Psoas muscle (tissue), 7 donors: ENCODE measurements at regions not wholly inside any gene's neighbourhood (a gene's known extent, or its start where the extent isn't known, plus 50 kb on each side); places are given as distances from the start of the nearest gene placed in this dataset.

ENCODE experiments used
- ATAC-seq, 4 donors: fragments of 200-7000 bp; cut with Tn5 transposase; one replicate each; pipeline ENCODE4 v1.9.1; 2020; ENCODE audit warnings: moderate library complexity in 3 of 4, mild to moderate bottlenecking in 2 of 4
- DNase-seq, 2 donors: peaks; one replicate each; pipeline ENCODE4 v3.0.0-alpha.2; 2020
- H3K27ac ChIP-seq: fragments of 200-600 bp; one replicate; pipeline ENCODE4 v1.8.0; 2022
- H3K27me3 ChIP-seq, 3 donors: fragments of 200-600 bp in 1 of 3; one replicate each; pipeline versions ENCODE4 v1.6.1 to v1.8.0; 2013 to 2022; ENCODE audit warnings: low read length in 2 of 3, mild to moderate bottlenecking in 2 of 3, moderate library complexity in 1 of 3; ENCODE audit not compliant: insufficient read depth in 3 of 3
- H3K36me3 ChIP-seq, 2 donors: fragments of 200-600 bp in 1 of 2; one replicate each; pipeline versions ENCODE4 v1.6.1 to v1.8.0; 2013 to 2022; ENCODE audit warnings: low read depth in 1 of 2, mild to moderate bottlenecking in 1 of 2, moderate library complexity in 1 of 2; ENCODE audit not compliant: insufficient read depth in 1 of 2
- H3K4me1 ChIP-seq: fragments of 200-600 bp; one replicate; pipeline ENCODE4 v1.8.0; 2022
- H3K4me3 ChIP-seq: fragments of 200-600 bp; one replicate; pipeline ENCODE4 v1.8.0; 2022; ENCODE audit warnings: mild to moderate bottlenecking
- H3K9me3 ChIP-seq: fragments of 200-600 bp; one replicate; pipeline ENCODE4 v1.8.0; 2022
- WGBS, 3 donors: extraction: QIAGEN DNeasy Blood & Tissue Kit; methylation state at CpG; one replicate each; pipeline versions ENCODE4 v1.1.6 to v1.1.7; 2013; 5-methylcytosine and 5-hydroxymethylcytosine counted together
- intact Hi-C, 2 donors: fragments of 100-400 bp; cut with DNase I; formaldehyde crosslinking; loops; one replicate each; pipeline versions ENCODE4 v1.11.0 to v1.14.2; 2022
- TF ChIP-seq, protein P1 (sequence below): fragments of 200-600 bp; IDR thresholded peaks from one replicate; pipeline ENCODE4 v1.8.0; 2022; ENCODE audit warnings: antibody characterized with exemption
- donor health status: healthy with polysubstance abuse.
- donor health status: DM: no; HTN: no; CAD: no; lungs with moderate emphysema.
- donor health status: Bipolar disorder and iron deficiency.
- donor health status: healthy.
- donor health status: DM: yes; HTN: yes; CAD: no.
- donor health status: DM: no; HTN: no; CAD: no.
- donor health status: DM: yes; HTN: yes; CAD: no.

DNA sequence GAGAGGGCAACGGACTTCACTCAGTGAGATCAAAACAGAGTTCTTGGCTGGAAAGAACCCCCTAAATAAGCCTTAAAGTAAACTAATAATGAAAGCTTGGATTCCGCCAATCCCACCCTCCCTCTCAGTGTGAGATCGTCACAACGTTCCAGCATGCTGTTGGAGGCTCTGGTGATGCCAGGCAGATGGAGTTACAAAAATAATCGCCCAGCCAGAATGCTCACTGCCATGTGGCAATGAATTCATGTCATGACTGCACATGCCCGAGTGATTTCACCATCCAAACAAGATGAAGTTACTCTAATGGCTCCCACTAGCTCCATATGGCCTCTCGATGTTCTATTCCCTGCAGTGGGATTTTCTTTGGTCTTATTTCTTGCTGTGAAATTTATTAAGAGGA is 248.0 kb downstream of the SPATA18 start:
- no peak overlapping the region for H3K4me3 ChIP-seq
- DNase-seq: peak in 1 of 2 donors; percentile 41
- H3K36me3 ChIP-seq: no peaks in the 10 kb centered on the region
- peak in 3 of 4 donors; percentile 40 to 80 (median 55) for ATAC-seq
- no peaks in the 10 kb centered on the region for H3K9me3 ChIP-seq
- no peaks in the 10 kb centered on the region for H3K27me3 ChIP-seq
- TF ChIP-seq, protein P1, sequence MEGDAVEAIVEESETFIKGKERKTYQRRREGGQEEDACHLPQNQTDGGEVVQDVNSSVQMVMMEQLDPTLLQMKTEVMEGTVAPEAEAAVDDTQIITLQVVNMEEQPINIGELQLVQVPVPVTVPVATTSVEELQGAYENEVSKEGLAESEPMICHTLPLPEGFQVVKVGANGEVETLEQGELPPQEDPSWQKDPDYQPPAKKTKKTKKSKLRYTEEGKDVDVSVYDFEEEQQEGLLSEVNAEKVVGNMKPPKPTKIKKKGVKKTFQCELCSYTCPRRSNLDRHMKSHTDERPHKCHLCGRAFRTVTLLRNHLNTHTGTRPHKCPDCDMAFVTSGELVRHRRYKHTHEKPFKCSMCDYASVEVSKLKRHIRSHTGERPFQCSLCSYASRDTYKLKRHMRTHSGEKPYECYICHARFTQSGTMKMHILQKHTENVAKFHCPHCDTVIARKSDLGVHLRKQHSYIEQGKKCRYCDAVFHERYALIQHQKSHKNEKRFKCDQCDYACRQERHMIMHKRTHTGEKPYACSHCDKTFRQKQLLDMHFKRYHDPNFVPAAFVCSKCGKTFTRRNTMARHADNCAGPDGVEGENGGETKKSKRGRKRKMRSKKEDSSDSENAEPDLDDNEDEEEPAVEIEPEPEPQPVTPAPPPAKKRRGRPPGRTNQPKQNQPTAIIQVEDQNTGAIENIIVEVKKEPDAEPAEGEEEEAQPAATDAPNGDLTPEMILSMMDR: no peak
- intact Hi-C loops: no loop called here
- no peak overlapping the region for H3K27ac ChIP-seq
- H3K4me1 ChIP-seq: no peaks in the 10 kb centered on the region
- 25 to 31% (median 25%) methylated on average over 7 of the region's 7 CpGs for WGBS, 3 donors

DNA sequence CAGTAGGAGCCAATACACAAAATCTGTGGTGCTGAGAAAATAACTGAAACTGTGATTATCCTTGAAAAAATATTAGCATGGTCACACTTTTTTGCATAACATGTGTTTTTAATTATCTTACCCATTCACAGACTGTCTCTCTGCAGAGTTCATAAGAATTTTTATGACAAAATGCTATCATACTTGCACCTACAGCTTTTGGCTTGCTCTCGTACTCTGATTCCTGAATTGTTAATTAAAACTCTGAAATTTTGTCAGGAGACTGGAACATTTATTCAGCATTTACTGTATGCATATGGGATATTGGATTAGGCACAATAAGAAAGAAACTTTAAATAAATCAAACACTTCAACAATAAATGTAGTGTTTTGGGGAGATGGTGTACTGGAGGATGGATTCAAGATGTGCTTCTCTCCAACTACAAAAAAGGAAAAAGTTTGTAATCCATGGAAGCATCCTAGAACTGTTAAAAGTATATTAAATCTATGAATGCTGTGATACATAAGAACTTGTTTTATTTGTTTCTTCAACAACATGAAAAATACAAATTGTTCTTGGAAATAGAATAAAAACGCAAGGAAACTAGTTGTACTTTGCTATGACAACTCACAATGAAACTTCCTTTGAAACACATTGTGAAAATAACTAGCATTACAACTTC is 260.5 kb downstream of the SPATA18 start:
- Histone ChIP-seq H3K9me3 (peaks cover 4% of the 10 kb centered on the region), H3K4me1 (no peaks in the 10 kb centered on the region), H3K27me3 (peaks cover 0 to 3% (median 0%) of the 10 kb centered on the region in 3 donors), H3K27ac (no peak overlapping the region), H3K36me3 (no peaks in the 10 kb centered on the region), H3K4me3 (no peak overlapping the region)
- no peak for ATAC-seq
- 65 to 78% (median 71%) methylated on average over 2 of the region's 2 CpGs for WGBS, 3 donors
- no peak for DNase-seq
- TF ChIP-seq, protein P1: no peak
- intact Hi-C loops: no loop called here

GRCh38 chr4:52312722-52313121 is 261.6 kb downstream of the SPATA18 start:
- WGBS, 3 donors: 53 to 64% (median 54%) methylated on average over 2 of the region's 2 CpGs
- intact Hi-C loops: no loop called here
- ATAC-seq (no peak), DNase-seq (no peak)
- H3K27ac ChIP-seq: no peak overlapping the region
- H3K36me3 ChIP-seq: no peaks in the 10 kb centered on the region
- H3K4me1 ChIP-seq: no peaks in the 10 kb centered on the region
- no peaks in the 10 kb centered on the region for H3K9me3 ChIP-seq
- H3K4me3 ChIP-seq: no peak overlapping the region
- H3K27me3 ChIP-seq: peaks cover 0 to 3% (median 0%) of the 10 kb centered on the region in 3 donors
- TF ChIP-seq, protein P1: no peak

DNA sequence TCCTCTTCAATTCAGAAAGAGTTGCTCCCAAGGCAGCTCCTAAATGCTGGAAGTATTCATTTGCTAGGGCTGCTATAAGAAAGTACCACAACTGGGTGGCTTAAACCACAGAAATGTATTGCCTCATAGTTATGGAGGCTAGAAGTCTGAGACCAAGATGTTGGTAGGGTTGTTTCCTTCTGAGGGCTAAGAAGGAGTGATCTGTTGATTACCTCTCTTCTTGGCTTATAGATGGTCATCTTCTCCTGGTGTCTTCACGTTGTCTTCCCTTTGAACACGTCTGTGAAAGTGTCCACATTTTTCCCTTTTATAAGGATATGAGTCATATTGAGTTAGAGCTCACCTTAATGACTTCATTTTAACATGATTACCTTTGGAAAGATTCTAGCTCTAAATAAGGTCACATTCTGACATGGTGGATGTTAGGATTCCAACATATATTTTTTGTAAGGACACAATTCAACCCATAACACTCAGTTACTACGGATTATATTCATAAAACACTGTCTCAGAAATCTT is 266.3 kb downstream of the SPATA18 start:
- DNase-seq: no peak
- TF ChIP-seq, protein P1: no peak
- Histone ChIP-seq H3K36me3 (no peaks in the 10 kb centered on the region), H3K27me3 (peaks cover 0 to 3% (median 0%) of the 10 kb centered on the region in 3 donors), H3K4me1 (no peaks in the 10 kb centered on the region), H3K27ac (no peak overlapping the region), H3K9me3 (no peaks in the 10 kb centered on the region), H3K4me3 (no peak overlapping the region)
- intact Hi-C loops: no loop called here
- no peak for ATAC-seq
- WGBS, 3 donors: 54 to 87% (median 84%) methylated on average over 3 of the region's 3 CpGs

GRCh38 chr4:52317981-52318380 is 266.9 kb downstream of the SPATA18 start:
- ATAC-seq: no peak
- intact Hi-C loops: no loop called here

More at GRCh38 chr4:52317981-52318380, 266.9 kb downstream of the SPATA18 start:
- no peaks in the 10 kb centered on the region for H3K4me1 ChIP-seq
- TF ChIP-seq, protein P1: no peak
- no peak for DNase-seq
- peaks cover 0 to under 1% (median 0%) of the 10 kb centered on the region in 3 donors for H3K27me3 ChIP-seq
- H3K9me3 ChIP-seq: no peaks in the 10 kb centered on the region
- H3K4me3 ChIP-seq: no peak overlapping the region
- H3K36me3 ChIP-seq: no peaks in the 10 kb centered on the region
- no peak overlapping the region for H3K27ac ChIP-seq
